DMS79 treated with DMSO at 0.1 percent for 48 hours (cell line): ENCODE measurements at regions not wholly inside any gene's neighbourhood (a gene's known extent, or its start where the extent isn't known, plus 50 kb on each side); places are given as distances from the start of the nearest gene placed in this dataset.

Experiments
- DNase-seq: peaks from one replicate; lab custom pipeline; 2025; lab: John Stamatoyannopoulos, UW

DNA sequence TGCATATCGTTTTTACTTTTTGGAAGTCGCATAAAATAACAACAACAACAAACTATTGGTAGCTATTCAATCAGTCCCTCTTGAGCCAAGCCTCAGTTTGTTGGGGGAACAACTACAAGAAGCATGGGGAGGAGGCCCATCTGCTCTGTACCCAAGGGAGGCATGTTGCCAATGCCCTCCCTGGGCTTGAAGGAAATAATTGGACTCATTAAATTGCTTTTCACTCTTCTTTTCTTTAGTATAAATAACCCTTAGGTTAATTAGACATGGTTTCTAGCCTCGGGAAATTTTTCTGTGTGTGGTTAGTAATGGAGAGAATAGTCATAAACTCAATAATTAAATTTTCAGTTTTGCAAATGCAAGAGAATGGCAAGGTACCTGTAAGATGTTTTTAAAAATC is 500.7 kb downstream of the TLE4 start:
- DNase-seq = no peak

DNA sequence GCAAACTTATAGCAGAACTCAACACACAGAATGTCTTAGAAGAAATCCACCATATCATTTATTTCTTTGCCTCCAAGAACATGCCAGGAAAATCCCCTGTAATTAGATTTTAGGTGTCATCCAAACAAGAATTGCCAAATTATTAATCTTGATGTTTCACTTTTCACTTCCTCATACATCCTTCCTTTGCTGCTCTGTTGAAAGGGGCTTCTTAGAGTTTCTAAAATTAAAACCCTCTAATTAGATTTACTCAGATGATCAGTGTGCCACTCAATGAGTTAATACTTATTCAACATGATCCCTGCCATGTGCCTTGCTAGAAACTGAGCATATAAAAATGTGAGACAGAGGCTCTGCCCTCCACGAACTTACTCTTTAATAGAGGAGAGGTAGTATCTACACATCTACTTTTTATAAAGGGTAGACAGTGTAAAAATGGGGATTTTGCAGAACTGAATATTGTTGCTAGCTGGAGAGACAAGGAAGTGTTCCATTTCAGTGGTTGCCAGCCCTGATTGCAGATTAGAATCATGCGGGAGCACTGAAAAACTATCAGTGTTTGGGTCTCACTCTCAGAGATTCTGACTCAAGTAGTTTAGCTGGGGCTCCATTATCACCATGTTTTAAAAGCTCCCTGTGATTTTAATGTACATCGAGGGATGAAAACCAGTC is 498.4 kb downstream of the TLE4 start:
- no peak for DNase-seq

DNA sequence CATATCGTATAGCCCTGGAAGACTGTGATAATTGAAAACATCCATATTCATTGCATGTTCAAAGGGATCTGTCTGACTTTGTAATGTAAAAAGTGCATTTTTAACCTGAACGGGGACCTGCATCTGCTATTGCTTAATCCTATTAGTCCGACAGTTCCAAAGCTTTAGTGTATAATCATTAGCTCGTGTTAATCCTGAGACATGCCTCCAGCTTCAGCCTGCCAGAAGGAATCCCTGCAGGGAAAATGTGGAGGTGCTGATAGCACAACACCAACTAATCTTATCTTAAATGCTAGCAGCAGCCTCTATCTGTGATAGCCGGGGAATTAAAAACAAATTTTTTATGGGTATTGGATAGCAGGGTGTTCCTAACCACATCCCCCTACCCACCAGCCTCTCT is 495.2 kb downstream of the TLE4 start:
- no peak for DNase-seq

DNA sequence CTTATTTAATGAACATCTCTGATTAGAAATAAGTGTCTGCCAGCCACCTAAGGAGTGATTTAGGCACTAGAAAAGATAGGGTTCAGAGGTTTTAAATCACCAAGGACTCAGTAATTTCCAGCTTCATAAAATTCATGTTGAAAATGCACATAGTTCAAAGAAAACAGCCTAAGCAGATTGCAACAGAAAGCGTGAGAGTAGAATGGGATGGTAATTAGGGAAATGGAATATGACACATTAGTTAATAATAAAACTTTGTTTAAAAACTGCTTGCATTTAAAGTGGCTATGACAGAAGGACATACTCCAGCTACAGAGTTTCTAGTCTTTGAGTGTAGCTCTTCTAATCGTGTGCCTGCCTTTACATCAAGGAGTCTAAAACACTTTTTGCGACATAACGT is 490.8 kb downstream of the TLE4 start:
- DNase-seq = no peak

DNA sequence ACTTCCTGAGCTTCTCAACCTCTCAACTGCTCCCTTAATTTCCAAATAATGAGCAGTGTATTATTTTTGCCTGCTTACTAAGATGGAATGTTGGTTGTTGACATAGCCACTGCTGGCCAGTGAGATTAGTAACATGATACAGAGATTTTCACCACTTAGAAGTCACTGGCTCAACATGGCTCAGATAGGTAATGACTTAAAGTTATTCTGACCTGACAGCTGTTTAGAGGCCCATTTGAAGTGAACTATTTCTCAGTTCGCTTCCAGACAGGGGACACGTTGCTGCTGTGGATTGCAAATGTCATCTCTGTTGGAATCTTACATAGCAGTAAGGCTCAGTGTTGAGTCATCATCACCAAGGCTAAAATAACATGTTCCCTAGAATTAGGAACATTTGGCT is 490.2 kb downstream of the TLE4 start:
- DNase-seq = no peak

DNA sequence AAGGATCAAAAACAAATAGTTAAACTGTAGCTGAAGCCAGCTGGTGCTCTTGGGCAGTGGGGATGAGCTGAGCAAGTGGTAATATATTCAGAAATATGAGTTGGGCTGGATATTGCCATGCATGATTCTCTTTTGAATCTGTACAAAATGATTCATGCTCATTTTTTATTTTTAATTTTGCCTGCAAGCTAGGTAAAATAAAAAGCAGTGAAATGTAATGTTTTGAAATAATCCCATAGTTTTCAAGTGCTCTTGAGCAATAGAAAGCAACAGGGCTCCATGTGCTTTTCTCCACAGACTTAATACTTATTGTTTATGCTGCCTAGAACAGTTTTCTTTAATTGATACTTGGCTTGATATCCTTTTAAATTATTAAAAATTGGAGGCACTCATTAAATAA is 489.3 kb downstream of the TLE4 start:
- DNase-seq = no peak

DNA sequence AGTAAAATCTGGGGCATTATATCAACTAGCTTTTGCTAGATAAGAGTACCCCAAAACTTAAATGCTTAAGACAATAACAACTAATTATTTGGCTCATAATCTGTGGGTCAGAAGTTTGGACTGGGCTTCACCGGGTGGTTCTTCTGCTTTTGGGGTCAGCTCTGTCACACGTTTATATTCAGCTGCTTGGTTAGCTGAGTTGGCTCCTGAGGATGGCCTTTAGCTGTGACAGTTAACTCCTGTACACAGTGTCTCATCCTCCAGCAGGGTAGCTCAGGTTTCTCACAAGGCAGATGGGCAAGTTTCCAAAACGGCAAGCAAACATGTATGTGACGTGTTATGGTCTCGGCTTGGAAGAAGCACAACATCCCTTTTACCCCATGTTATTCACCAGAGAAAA is 488.2 kb downstream of the TLE4 start:
- no peak for DNase-seq

DNA sequence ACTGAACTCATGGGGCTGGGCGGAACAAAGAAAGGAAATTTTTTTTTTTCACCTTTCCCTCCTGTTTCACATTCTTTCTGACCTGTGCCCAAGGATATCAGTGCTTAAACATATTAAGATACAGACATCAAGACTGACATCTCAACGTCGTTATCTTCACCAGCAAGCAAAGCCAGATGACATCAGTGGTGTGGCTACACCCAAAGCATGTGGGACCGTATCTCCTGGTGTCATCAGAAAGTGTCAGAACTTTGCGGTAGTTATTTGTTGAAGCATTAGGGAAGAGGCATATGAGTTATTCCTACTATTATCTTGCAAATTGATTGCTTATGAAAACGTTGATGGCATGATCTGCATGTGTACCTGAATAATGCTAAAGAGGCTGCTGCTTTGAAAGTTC is 487.4 kb downstream of the TLE4 start:
- no peak for DNase-seq

DNA sequence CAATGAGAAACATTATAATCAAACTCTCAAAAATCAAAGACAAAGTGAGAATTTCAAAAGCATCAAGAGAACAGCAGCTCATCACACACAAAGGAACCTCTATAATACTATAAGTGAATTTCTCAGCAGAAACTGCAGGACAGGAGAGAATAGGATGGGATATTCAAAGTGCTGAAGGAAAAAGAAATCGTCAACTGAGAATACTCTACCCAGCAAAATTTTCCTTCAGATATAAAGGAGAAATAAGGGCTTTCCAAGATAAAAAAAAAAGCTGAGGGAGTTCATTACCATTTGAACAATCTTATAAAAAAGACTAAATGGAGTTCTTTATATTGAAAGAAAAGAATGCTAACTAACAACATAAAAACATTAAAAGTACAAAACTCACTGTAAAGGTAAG is 481.1 kb downstream of the TLE4 start:
- DNase-seq = no peak

DNA sequence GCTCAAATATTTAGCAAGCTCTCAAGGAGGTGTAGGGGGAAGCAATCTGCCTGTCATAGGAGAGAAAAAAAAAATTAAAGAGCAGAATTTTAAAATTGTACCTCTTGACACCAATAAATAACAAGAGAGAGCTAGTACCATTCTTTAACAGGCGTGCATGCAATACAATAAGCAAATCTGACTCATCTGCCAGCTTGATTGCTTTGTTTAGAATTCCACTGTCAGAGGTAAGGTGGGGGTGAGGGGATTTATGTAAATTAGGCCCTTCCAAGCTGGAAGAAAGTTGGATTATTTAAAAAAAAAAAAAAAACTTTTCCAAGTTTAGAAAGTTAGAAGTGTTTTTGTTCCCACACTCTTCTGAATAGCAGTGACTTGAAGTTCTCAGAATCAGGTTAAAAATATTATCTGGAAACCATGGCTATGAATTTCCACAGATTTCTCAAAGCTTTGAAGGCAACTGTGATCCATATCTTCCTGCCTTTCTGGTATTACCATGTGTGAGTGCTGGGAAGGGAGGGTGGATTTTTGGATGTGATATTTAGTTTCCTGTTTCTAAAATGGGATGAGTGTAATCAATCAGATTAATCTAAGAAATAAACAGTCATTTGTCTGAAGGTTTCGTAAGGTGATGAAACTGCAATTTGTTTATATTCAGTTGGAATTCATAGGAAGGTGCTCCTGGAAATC is 477.5 kb downstream of the TLE4 start:
- DNase-seq = no peak

DNA sequence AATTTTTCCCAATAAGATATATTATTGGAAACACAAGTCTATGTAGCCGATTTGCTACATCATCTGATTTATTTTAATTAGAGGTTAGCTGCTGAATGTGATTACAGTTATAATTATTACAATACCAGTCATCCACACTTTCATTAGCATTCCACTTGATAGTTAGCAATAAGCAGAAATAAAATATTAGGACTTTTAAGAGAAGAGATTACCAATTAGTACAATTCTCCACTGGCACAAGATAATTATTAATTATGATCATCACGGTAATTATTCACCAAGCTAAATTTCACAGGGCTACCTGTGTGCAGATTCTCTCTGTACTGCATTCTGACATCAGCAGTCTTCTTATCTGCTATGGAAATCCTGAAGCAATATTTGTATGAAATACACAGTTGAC is 474.7 kb downstream of the TLE4 start:
- DNase-seq = no peak

DNA sequence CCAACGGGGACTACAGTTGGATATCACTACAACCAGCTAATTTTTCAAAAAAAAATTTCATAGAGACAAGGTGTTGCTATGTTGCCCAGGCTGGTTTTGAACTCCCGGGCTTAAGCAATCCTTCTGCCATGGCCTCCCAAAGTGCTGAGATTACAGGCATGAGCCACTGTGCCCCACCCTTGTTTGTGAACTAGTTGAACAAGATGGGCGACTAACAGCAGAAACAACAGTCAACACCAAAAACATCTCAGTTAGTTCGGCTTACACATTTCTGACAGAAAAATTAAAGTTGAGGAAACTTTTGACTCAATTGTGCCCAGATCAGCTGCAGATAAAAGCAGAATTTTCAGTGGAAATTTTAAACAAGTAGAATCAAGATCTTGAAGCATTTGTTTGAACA is 470.1 kb downstream of the TLE4 start:
- no peak for DNase-seq

DNA sequence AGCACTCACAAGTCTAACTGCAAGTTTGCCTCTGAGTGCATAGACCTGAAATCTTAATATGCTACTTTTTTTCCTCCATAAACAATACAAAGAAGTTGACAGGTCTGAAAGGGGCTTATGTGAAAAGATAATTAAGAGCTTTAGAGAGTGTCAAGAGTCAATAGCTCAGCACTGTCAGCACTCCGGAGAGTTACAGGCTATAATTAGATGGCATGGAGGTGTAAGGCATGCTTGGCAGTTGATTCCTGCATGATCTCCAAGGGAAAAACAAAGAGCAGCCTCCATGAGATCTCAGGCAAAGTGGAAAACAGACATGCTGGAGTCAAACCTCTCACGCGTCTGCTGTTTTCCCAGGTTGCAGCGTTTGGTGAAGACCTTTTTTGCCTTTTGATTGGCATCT is 468.7 kb downstream of the TLE4 start:
- no peak for DNase-seq

DNA sequence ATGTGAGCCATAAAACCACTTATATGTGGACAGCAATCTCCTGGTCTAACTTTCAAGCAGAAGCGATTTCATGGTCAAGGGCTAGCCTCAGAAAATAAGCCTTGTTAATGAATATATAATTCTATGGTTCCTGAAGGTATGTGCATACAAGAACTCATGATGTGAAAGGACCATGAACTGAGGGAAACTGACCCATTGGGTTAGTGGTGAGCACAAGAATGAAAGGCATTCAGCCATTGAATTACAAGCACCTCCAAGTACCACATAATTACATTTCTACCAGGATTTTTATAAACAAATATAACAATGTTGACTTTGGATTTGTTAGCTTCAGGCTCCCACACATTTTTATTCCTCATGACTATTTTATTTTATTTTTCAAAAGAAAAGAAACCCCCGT is 459.0 kb downstream of the TLE4 start:
- no peak for DNase-seq

DNA sequence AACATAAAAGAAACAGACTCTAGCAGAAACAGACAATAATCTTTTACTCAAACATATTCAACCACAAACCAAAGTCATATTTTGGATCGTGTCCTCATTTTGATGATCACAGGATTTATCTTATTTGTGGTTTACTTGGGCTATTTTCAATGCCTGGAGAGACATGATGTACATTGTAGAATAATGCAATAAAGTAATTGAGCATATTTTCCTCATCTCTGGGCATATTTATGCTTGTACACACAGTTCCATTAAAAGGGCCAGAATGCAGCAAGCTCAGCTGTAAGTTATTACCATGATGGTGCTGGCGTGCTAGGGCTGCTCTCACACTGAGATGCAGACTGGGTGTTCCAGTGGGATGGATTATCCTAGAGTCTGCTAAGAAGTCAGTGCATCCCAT is 456.7 kb downstream of the TLE4 start:
- DNase-seq = no peak

DNA sequence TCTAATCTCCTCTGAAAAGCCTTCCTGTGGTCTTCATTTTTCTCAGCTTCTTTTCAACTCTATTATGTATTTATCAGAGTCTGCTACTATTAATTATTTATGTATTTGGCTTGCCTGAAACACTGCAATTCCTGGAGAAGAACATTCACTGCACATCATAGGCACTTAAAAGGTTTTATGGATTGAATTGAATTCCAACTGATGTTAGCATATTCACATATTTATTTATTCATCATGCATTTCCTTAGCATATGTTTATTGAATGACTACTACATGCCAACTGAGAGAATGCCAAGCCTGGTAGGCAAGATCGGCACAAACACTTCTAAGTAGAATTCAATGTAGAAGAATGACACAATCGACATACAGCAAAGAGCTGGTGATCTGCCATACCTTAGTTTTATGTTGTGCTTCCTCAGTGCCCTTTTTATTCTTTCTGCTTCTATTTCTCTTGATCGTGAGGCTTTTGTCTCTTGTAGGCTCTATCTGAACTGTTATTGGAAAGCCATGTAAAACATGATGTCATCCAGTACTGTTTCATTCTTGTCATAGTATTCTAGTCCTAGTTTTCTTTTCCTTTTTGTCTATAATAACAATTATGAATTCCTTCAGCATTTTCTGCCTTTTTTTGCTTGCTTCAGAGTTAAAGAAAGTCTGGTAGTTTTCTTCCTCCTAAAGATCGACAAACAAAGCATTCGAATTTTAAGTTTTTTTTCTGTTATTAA is 454.2 kb downstream of the TLE4 start:
- no peak for DNase-seq

DNA sequence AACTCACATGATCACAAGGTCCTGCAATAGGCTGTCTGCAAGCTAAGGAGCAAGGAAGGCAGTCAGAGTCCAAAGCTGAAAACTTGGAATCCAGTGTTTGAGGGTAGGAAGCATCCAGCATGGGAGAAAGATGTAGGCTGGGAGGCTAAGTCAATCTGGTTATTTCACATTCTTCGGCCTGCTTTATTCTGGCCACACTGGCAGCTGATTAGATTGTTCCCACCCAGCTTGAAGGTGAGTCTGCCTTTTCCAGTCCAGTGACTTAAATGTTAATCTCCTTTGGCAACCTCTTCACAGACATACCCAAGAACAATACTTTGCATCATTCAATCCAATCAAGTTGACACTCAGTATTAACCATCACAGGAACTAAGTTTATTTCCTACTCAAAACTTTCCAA is 453.4 kb downstream of the TLE4 start:
- no peak for DNase-seq

DNA sequence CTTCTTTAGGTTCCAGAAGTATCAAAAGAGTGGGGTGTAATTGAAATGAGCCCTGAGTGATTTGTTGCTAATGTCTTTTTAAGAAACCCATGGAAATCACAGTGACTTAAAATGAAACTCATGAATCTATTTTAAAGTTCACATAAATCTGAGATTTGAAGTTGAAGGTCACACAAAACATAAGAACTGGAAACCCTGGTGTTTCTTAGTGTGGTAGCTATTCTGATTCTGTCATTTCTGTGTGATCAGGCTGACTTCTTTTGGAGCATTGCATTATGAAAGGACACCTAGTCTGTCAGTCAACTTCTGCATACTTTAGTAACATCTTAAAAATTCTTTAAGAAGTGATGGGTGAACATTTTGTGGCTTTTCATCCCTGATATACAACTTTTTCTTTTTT is 448.8 kb downstream of the TLE4 start:
- DNase-seq = no peak

DNA sequence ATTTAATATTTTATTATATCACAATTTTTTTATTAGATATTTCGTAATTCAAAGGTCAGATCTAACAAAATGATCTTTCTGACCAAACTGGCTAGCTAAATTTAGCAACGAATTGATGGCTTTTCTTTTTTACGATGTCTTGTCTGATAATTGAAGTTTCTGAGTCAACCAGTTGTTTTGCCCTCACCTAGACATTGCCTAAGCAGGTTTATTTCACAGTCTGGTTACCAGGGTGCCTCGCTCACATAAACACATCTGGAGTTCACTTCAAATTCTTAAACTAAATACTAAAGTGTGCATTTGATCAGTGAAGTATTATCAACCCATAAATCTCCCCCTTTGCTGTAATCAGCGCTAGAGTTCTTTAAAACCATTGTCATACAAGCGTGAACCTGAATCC is 448.3 kb downstream of the TLE4 start:
- no peak for DNase-seq

DNA sequence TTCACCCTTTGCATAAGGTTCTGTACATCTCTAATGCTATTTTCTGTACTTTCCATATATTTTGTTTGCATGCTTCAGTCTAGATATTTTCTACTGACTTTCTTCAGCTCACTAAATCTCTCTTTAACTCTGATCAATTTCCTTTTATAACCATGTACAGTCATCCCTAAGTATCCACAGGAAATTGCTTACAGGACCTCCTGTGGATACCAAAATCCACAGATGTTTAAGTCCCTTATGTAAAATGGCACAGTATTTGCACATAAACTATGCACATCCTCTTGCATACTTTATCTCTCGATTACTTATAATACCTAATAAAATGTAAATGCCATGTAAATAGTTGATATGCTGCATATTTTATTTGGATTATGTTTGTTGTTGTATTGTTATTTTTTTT is 442.1 kb downstream of the TLE4 start:
- DNase-seq = no peak

DNA sequence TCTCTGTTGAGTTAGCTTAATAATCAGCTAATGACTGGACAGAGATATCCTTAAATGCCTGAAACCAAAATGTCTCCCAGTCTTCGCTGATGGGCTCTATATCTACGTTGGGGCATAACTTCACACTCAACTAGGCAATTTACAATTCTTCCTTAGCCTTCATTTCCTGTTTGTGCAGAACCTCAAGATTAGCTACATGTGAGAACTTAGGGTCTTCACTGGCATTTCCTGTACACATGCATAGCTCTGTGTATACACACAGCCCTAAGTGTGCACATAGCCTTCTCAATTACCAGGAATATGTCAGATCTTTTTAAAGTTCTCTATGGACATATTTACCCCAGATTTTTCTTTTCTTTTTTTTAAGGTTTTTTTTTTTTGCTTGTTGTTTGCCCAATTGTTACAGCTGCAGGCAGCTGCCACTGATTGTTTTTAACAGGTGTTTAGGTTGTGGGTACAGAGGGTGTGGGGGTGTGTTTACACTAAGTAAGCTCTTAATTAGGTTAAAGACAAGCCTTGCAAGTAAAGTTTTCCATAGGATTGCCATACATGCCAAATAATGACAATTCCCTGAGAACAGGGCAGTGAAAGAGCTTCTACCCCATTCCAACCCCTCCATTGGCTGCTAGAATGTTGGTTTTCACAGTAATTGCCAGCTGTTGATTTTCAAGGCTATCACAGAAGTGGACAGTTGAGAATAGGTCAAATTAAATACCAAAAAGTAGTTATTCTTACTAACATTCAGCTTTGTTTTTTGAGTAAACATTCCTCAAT is 441.0 kb downstream of the TLE4 start:
- no peak for DNase-seq

DNA sequence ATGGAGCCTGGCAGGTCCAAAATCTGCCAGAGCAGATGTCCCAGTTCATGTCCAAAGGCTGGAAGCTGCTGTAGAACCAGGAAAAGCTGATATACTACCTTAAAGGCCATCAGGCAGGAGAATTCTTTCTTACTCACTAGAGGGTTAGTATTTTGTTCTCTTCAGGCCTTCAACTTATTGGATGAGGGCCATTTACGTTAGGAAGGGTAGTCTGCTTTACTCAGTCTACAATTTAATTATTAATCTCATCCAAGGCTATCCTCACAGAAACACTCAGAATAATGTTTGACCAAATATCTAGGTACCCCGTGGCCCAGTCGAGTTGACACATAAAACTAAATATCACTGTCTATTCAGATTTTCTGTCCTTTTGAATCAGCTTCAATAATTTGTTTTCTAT is 437.4 kb downstream of the TLE4 start:
- no peak for DNase-seq

DNA sequence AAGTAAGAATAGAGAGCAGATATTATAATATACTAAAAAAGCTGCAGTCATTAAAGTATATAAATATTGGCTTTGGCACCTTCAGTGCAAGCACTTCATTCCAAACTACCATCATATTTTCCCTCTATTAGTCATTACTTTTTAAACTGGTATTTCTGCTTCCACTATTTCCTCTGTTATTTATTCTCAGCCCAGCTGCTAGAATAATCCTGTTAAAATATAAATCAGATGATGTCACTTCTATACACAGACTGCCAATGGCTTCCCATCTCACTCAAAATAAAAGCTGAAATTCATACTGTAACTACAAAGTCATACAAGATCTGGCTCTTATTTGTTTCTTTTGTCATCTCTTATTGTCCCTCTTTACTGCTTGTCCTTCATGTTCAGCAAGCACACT is 432.9 kb downstream of the TLE4 start:
- DNase-seq = no peak
